ENCODE measurements at regions not wholly inside any gene's neighbourhood (a gene's known extent, or its start where the extent isn't known, plus 50 kb on each side); places are given as distances from the start of the nearest gene placed in this dataset.

- intact Hi-C loops (cut with DNase I; ENCODE audit: low total_unique reads), result no loop called here
Observed at GRCh38 chr2:204386668-204387067, 158.6 kb upstream of the PARD3B start.

GRCh38 chr2:204389120-204389519 lies 156.2 kb upstream of the PARD3B start:
- Histone ChIP-seq H3K4me1 (no peaks in the 10 kb centered on the region), H3K4me3 (no peak overlapping the region), H3K27ac (no peak overlapping the region), H3K27me3 (no peaks in the 10 kb centered on the region), H3K9me3 (no peaks in the 10 kb centered on the region), H3K36me3 (no peaks in the 10 kb centered on the region)
- TF ChIP-seq POLR2A (IDR thresholded peaks at IDR 0.05) (no peak), EP300 (IDR thresholded peaks at IDR 0.05) (no peak), CTCF (IDR thresholded peaks at IDR 0.05) (no peak), POLR2AphosphoS5 (IDR thresholded peaks at IDR 0.05) (no peak)
- DNase-seq, result no peak
- intact Hi-C loops (cut with DNase I; ENCODE audit: low total_unique reads), result no loop called here
- 76 to 95% (median 89%) methylated on average over 1 of the region's 1 CpG for WGBS, 5 donors

More at GRCh38 chr2:204386668-204387067, 158.6 kb upstream of the PARD3B start:
- Histone ChIP-seq H3K27me3 (no peaks in the 10 kb centered on the region), H3K27ac (no peak overlapping the region), H3K9me3 (no peaks in the 10 kb centered on the region), H3K4me3 (no peak overlapping the region), H3K4me1 (no peaks in the 10 kb centered on the region), H3K36me3 (no peaks in the 10 kb centered on the region)
- 86 to 95% (median 89%) methylated on average over 2 of the region's 2 CpGs for WGBS, 5 donors
- no peak for DNase-seq
- no peak for TF ChIP-seq EP300 (IDR thresholded peaks at IDR 0.05)
- TF ChIP-seq POLR2A (IDR thresholded peaks at IDR 0.05), result no peak

DNA sequence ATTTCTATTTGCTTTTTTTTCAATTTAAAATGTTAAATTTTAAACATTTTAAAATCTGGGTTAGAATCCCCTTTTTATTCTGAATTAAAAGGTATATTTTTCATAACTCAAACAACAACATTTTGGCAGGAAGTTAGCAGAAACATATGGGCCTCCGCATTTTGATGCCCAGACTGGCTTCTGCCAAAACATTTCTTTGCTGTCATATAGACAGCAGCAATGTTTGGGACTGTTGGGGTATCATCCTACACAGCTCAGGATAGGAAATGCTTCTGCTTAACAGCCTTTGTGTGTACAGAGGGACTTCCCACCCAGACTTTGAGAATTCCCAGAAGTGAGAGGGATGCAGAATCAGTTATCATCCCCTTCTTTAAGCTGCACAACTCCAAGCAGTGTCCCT lies 155.4 kb upstream of the PARD3B start:
- intact Hi-C loops (cut with DNase I; ENCODE audit: low total_unique reads), result no loop called here
- H3K27ac ChIP-seq, result no peak overlapping the region
- TF ChIP-seq POLR2A (IDR thresholded peaks at IDR 0.05) (no peak), CTCF (IDR thresholded peaks at IDR 0.05) (no peak), POLR2AphosphoS5 (IDR thresholded peaks at IDR 0.05) (no peak), EP300 (IDR thresholded peaks at IDR 0.05) (no peak)
- H3K4me3 ChIP-seq, result no peak overlapping the region
- no peaks in the 10 kb centered on the region for H3K36me3 ChIP-seq
- H3K27me3 ChIP-seq, result no peaks in the 10 kb centered on the region
- 91 to 94% (median 92%) methylated on average over 1 of the region's 1 CpG for WGBS, 5 donors
- no peaks in the 10 kb centered on the region for H3K4me1 ChIP-seq
- H3K9me3 ChIP-seq, result no peaks in the 10 kb centered on the region
- DNase-seq, result no peak

DNA sequence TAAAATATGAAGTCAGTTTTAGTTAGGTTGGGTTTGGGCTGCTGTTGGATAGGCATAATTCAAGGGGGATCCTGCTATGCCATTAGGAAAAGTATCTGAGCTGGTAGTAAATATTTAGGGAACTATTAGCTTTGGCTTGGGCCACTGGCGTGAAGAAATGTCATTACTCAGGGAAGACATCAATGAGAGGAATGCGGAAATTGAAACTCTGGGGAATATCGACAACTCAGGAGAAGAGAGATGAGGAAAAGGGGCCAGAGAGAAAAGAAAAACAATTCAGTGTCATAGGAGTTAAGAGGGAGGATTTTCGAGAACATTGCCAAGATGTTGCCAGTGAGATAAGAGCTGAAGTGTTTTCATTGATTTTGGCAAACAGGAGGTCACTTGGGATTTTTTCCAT lies 149.7 kb upstream of the PARD3B start:
- no peaks in the 10 kb centered on the region for H3K4me1 ChIP-seq
- no peak for DNase-seq
- no peaks in the 10 kb centered on the region for H3K27me3 ChIP-seq
- intact Hi-C loops (cut with DNase I; ENCODE audit: low total_unique reads), result no loop called here
- H3K9me3 ChIP-seq, result no peaks in the 10 kb centered on the region
- no peak overlapping the region for H3K4me3 ChIP-seq
- no peak overlapping the region for H3K27ac ChIP-seq
- 68 to 77% (median 73%) methylated on average over 4 of the region's 4 CpGs for WGBS, 5 donors
- TF ChIP-seq CTCF (IDR thresholded peaks at IDR 0.05), result no peak
- TF ChIP-seq POLR2A (IDR thresholded peaks at IDR 0.05), result no peak
- no peak for TF ChIP-seq EP300 (IDR thresholded peaks at IDR 0.05)
- TF ChIP-seq POLR2AphosphoS5 (IDR thresholded peaks at IDR 0.05), result no peak
- H3K36me3 ChIP-seq, result no peaks in the 10 kb centered on the region

DNA sequence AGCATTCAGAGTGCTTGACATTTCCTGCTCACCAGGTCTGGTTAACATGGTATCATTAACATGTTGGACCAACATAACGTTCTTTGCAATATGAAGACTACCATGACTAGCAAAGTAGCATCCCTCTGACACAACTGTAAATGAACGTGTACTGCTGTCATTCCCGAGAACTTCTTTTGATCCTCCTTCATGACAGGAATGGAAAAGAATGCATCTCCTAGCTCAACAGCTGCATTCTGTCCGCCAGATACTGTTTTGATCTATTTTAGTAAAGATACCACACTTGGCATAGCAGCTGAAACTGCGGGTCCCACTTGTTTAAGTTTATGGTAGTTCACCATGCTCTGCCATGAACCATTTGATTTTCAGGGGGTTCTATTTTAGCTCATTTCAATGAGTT lies 144.2 kb upstream of the PARD3B start:
- H3K4me3 ChIP-seq, result no peak overlapping the region
- no peaks in the 10 kb centered on the region for H3K36me3 ChIP-seq
- no peak overlapping the region for H3K27ac ChIP-seq
- intact Hi-C loops (cut with DNase I; ENCODE audit: low total_unique reads), result no loop called here
- no peak for DNase-seq
- no peak for TF ChIP-seq CTCF (IDR thresholded peaks at IDR 0.05)
- TF ChIP-seq POLR2AphosphoS5 (IDR thresholded peaks at IDR 0.05), result no peak
- TF ChIP-seq EP300 (IDR thresholded peaks at IDR 0.05), result no peak
- no peak for TF ChIP-seq POLR2A (IDR thresholded peaks at IDR 0.05)
- H3K4me1 ChIP-seq, result no peaks in the 10 kb centered on the region
- H3K27me3 ChIP-seq, result no peaks in the 10 kb centered on the region
- WGBS, 5 donors, result 86 to 97% (median 90%) methylated on average over 5 of the region's 5 CpGs
- no peaks in the 10 kb centered on the region for H3K9me3 ChIP-seq

Measured in stomach (tissue), 8 donors.